Lower lobe of right lung (tissue), 2 donors: ENCODE measurements at regions not wholly inside any gene's neighbourhood (a gene's known extent, or its start where the extent isn't known, plus 50 kb on each side); places are given as distances from the start of the nearest gene placed in this dataset.

Experiments
- ATAC-seq, 2 donors: fragments of 200-7000 bp; cut with Tn5 transposase; one replicate each; pipeline ENCODE4 v1.9.1; 2020 to 2022; ENCODE audit warnings: mild to moderate bottlenecking in 2 of 2, moderate library complexity in 2 of 2
- DNase-seq: peaks from one replicate; pipeline ENCODE4 v3.0.0-alpha.2; 2020
- H3K27ac ChIP-seq: fragments of 200-600 bp; one replicate; pipeline ENCODE4 v1.8.0; 2022
- H3K27me3 ChIP-seq: fragments of 200-600 bp; one replicate; pipeline ENCODE4 v1.8.0; 2022; ENCODE audit warnings: low read depth
- H3K36me3 ChIP-seq: fragments of 200-600 bp; one replicate; pipeline ENCODE4 v1.8.0; 2022; ENCODE audit warnings: mild to moderate bottlenecking
- H3K4me1 ChIP-seq: fragments of 200-600 bp; one replicate; pipeline ENCODE4 v1.8.0; 2022
- H3K4me3 ChIP-seq: fragments of 200-600 bp; one replicate; pipeline ENCODE4 v1.8.0; 2022; ENCODE audit warnings: mild to moderate bottlenecking
- H3K9me3 ChIP-seq: fragments of 200-600 bp; one replicate; pipeline ENCODE4 v1.8.0; 2022
- intact Hi-C: fragments of 100-400 bp; cut with DNase I; formaldehyde crosslinking; loops from one replicate; pipeline ENCODE4 v1.11.0; 2022
- TF ChIP-seq, protein P1 (sequence below): fragments of 200-600 bp; IDR thresholded peaks from one replicate; pipeline ENCODE4 v1.8.0; 2022; ENCODE audit warnings: antibody characterized with exemption, mild to moderate bottlenecking
- donor health status: DM: no; HTN: yes; CAD: no; lungs with severe emphysema.

DNA sequence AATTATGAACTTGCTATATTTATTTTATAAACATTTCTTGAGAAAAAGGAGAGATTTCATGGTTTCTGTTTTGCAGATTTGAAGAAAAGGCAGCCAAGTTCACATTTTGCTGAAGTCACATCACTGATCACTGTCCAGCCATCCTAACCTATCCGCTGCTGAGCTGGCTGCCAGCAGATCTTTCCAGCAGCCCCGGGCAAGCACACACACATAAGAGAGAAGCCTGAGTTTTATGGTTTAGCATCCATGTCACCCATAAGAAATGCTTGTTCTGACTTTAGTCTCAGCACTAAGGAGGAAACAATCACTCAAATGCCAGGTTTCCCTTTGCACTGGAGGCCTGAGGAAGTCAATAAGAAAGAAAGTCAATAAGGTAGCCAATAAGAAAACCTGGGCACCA is 287.1 kb downstream of the SMOC2 start:
- Histone ChIP-seq H3K4me3 (no peak overlapping the region), H3K27me3 (peaks cover 38% of the 10 kb centered on the region), H3K4me1 (no peaks in the 10 kb centered on the region), H3K27ac (no peak overlapping the region), H3K36me3 (no peaks in the 10 kb centered on the region), H3K9me3 (no peaks in the 10 kb centered on the region)
- TF ChIP-seq, protein P1, sequence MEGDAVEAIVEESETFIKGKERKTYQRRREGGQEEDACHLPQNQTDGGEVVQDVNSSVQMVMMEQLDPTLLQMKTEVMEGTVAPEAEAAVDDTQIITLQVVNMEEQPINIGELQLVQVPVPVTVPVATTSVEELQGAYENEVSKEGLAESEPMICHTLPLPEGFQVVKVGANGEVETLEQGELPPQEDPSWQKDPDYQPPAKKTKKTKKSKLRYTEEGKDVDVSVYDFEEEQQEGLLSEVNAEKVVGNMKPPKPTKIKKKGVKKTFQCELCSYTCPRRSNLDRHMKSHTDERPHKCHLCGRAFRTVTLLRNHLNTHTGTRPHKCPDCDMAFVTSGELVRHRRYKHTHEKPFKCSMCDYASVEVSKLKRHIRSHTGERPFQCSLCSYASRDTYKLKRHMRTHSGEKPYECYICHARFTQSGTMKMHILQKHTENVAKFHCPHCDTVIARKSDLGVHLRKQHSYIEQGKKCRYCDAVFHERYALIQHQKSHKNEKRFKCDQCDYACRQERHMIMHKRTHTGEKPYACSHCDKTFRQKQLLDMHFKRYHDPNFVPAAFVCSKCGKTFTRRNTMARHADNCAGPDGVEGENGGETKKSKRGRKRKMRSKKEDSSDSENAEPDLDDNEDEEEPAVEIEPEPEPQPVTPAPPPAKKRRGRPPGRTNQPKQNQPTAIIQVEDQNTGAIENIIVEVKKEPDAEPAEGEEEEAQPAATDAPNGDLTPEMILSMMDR: no peak
- DNase-seq (no peak), ATAC-seq (no peak)
- intact Hi-C loops: no loop called here

DNA sequence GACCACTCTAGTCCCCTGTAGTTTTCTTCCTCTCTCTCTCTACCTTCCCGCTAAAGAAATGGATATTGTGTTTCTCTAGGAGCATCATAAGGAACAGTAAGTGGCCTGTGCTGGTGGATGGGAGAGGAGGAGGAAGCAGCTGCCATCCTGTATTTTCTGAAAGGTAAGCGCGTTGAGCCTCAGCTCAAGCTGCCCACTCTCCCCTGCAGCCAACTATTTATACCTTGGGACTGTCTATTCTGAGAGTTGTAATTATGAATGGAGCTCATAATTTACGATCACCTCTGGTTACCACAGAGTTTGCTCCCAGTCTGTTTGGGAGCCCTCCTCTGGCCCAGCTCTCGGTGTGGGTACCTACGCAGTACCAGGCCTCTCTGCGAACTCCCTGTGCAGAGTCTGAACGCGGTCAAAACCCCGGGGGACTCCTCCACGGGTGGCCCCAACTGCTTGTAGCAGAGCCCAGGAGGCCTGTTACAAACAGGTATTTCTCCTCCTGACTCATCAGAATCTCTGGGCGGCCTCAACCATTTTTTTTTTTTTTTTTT is 285.4 kb downstream of the SMOC2 start:
- TF ChIP-seq, protein P1: no peak
- Histone ChIP-seq H3K27me3 (peaks cover 42% of the 10 kb centered on the region), H3K9me3 (no peaks in the 10 kb centered on the region), H3K36me3 (no peaks in the 10 kb centered on the region), H3K4me1 (no peaks in the 10 kb centered on the region), H3K4me3 (no peak overlapping the region), H3K27ac (no peak overlapping the region)
- no peak for ATAC-seq
- DNase-seq: no peak
- intact Hi-C loops: no loop called here

DNA sequence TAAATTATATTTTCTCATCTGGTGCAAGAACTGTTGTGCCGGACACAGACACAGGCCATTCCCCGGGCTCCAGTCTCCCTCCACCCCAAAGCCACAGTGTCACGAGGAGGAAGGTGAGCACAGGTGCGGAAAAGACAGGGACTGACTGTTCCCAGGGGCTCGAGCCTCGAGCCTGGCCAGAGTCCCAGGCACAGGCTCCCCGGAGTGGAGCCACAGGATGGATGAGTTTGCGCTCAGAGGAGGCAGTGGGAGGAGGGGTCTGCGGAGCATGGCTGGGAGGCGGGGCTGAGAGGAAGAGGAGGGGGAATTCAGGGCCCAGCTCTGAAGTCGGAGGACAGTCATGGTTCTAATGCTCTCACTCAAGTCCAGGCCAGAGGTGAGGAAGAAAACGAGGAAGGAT is 284.8 kb downstream of the SMOC2 start:
- no peak for ATAC-seq
- Histone ChIP-seq H3K4me3 (no peak overlapping the region), H3K27me3 (peaks cover 40% of the 10 kb centered on the region), H3K36me3 (no peaks in the 10 kb centered on the region), H3K4me1 (no peaks in the 10 kb centered on the region), H3K27ac (no peak overlapping the region), H3K9me3 (no peaks in the 10 kb centered on the region)
- intact Hi-C loops: no loop called here
- DNase-seq: no peak
- TF ChIP-seq, protein P1: no peak

DNA sequence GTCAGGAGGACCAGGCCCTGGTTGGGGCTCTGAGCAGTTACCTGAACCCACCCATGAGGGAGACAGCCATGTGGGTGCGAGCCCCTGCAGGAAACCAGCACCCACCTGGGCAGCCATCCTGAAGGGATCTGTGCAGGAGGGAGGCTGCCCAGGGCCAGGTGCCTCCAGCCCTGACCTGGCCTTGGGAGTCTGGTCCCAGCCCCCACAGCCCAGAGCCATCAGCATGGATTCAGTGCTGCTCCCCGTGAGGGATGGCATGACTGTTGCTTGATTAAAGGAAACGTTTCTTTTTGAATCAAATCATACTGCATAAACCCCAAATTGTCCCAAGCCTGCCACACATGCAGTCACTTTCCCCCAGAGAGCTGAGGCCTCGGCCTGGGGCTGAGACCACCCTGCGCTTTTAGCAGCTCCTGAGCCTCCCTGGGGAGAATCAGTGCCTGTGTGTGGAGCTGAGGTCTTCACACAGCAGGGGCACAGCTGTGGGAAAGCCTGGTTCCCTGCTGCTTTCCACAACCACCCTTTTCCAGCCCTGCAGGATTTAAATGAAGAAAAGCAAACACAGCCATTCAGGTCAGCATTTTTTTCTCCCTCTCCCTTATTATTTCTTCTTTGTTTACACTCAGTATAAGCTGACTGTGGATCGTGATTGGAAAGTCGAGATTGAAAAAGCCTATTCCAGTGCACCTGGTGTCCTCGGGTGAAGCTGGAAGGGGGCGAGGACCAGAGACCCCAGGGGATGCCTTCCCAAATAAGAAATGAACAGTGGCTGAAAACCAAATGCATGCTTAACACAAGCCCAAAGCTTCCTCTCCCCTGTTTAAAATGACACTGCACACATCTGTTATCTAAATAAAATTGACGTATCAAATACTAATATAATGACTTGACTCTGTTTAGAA is 283.9 kb downstream of the SMOC2 start:
- intact Hi-C loops: no loop called here
- DNase-seq: no peak
- H3K27ac ChIP-seq: no peak overlapping the region
- H3K4me1 ChIP-seq: no peaks in the 10 kb centered on the region
- no peaks in the 10 kb centered on the region for H3K36me3 ChIP-seq
- H3K9me3 ChIP-seq: no peaks in the 10 kb centered on the region
- ATAC-seq: peak in 1 of 2 donors; percentile 28
- TF ChIP-seq, protein P1: no peak
- H3K4me3 ChIP-seq: no peak overlapping the region
- H3K27me3 ChIP-seq: peaks cover 32% of the 10 kb centered on the region

DNA sequence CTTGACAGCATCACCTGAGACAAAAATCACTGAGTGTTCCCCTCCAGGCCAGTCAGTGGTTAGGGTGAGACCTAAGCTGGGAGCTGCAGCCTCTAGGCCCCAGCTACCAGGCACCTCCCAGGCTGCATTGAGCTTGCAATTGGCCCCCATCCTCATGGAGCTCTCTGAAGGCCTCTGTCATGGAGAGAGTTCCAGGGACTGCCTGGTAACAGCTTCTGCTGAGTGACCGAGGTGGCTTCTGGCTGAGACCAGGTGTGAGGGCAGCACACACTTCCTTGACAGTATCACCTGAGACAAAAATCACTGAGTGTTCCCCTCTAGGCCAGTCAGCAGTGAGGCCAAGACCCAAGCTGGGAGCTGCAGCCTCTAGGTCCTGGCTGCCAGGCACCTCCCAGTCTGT is 283.0 kb downstream of the SMOC2 start:
- peaks cover 30% of the 10 kb centered on the region for H3K27me3 ChIP-seq
- TF ChIP-seq, protein P1: no peak
- no peak for DNase-seq
- intact Hi-C loops: no loop called here
- no peaks in the 10 kb centered on the region for H3K36me3 ChIP-seq
- no peaks in the 10 kb centered on the region for H3K4me1 ChIP-seq
- no peak overlapping the region for H3K27ac ChIP-seq
- no peak overlapping the region for H3K4me3 ChIP-seq
- ATAC-seq: no peak
- no peaks in the 10 kb centered on the region for H3K9me3 ChIP-seq
